ENCODE measurements at regions not wholly inside any gene's neighbourhood (a gene's known extent, or its start where the extent isn't known, plus 50 kb on each side); places are given as distances from the start of the nearest gene placed in this dataset.

GRCh38 chr9:85417674-85418073, 324.1 kb downstream of the AGTPBP1 start:
- TF ChIP-seq CTCF (IDR thresholded peaks at IDR 0.05 in 2 of 3, conservative IDR thresholded peaks at IDR 0.05 in 1 of 3; ENCODE audit: insufficient read depth in 2 of 3, low read depth in 1 of 3, low read length in 3 of 3) (no peak), ESRRA (IDR thresholded peaks at IDR 0.05; ENCODE audit: borderline replicate concordance, low read depth) (no peak), HDAC6 (IDR thresholded peaks at IDR 0.05; ENCODE audit: low read depth, low read length) (no peak), ZKSCAN1 (IDR thresholded peaks at IDR 0.05; ENCODE audit: low read depth, low read length) (no peak), NONO (IDR thresholded peaks at IDR 0.05; ENCODE audit: low read depth in 2 of 2, low read length in 1 of 2) (no peak), TGIF2 (CRISPR knock-in tag; IDR thresholded peaks at IDR 0.05) (no peak), POLR2AphosphoS5 (IDR thresholded peaks at IDR 0.05; ENCODE audit: control insufficient read depth, insufficient read depth, low read depth, low read length) (no peak), ZNF639 (CRISPR knock-in tag; conservative IDR thresholded peaks at IDR 0.05 in 1 of 2, IDR thresholded peaks at IDR 0.05 in 1 of 2) (no peak)
- TF ChIP-seq, protein P1, sequence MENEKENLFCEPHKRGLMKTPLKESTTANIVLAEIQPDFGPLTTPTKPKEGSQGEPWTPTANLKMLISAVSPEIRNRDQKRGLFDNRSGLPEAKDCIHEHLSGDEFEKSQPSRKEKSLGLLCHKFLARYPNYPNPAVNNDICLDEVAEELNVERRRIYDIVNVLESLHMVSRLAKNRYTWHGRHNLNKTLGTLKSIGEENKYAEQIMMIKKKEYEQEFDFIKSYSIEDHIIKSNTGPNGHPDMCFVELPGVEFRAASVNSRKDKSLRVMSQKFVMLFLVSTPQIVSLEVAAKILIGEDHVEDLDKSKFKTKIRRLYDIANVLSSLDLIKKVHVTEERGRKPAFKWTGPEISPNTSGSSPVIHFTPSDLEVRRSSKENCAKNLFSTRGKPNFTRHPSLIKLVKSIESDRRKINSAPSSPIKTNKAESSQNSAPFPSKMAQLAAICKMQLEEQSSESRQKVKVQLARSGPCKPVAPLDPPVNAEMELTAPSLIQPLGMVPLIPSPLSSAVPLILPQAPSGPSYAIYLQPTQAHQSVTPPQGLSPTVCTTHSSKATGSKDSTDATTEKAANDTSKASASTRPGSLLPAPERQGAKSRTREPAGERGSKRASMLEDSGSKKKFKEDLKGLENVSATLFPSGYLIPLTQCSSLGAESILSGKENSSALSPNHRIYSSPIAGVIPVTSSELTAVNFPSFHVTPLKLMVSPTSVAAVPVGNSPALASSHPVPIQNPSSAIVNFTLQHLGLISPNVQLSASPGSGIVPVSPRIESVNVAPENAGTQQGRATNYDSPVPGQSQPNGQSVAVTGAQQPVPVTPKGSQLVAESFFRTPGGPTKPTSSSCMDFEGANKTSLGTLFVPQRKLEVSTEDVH (IDR thresholded peaks at IDR 0.05; ENCODE audit: low read depth, partially characterized antibody): no peak
